H9 (cell line): ENCODE measurements at regions not wholly inside any gene's neighbourhood (a gene's known extent, or its start where the extent isn't known, plus 50 kb on each side); places are given as distances from the start of the nearest gene placed in this dataset.

ENCODE experiments used
- DNase-seq: peaks from one replicate; pipeline ENCODE4 v3.0.0-alpha.2; 2017
- H2AFZ ChIP-seq: one replicate; pipeline ENCODE4 v1.6.1; 2013; ENCODE audit warnings: mild to moderate bottlenecking, low read length, control low read depth, moderate library complexity
- H2AK5ac ChIP-seq: 2 replicates; pipeline ENCODE4 v1.6.1; 2013; ENCODE audit warnings: low read length, control low read depth, mixed read lengths; ENCODE audit not compliant: insufficient read length
- H2BK120ac ChIP-seq: one replicate; pipeline ENCODE4 v1.6.1; 2013; ENCODE audit warnings: low read depth, mild to moderate bottlenecking, low read length, control low read depth, inconsistent platforms; ENCODE audit not compliant: poor library complexity, severe bottlenecking
- H2BK12ac ChIP-seq: 2 replicates; pipeline ENCODE4 v1.6.1; 2013; ENCODE audit warnings: low read length, control low read depth, mixed read lengths, low read depth; ENCODE audit not compliant: insufficient read length
- H2BK15ac ChIP-seq: 2 replicates; pipeline ENCODE4 v1.6.1; 2013; ENCODE audit warnings: low read depth, low read length, control low read depth
- H2BK20ac ChIP-seq: one replicate; pipeline ENCODE4 v1.6.1; 2013; ENCODE audit warnings: low read depth, mild to moderate bottlenecking, low read length, control low read depth, inconsistent platforms; ENCODE audit not compliant: poor library complexity, severe bottlenecking
- H2BK5ac ChIP-seq: 2 replicates; pipeline ENCODE4 v1.6.1; 2013; ENCODE audit warnings: low read length, control low read depth, mixed read lengths; ENCODE audit not compliant: insufficient read length
- H3K14ac ChIP-seq: 2 replicates; pipeline ENCODE4 v1.6.1; 2013; ENCODE audit warnings: low read length, control low read depth; ENCODE audit not compliant: insufficient read depth
- H3K18ac ChIP-seq: 2 replicates; pipeline ENCODE4 v1.6.1; 2013; ENCODE audit warnings: low read depth, mild to moderate bottlenecking, mixed read lengths, low read length, control low read depth; ENCODE audit not compliant: insufficient read length
- H3K23ac ChIP-seq: 2 replicates; pipeline ENCODE4 v1.6.1; 2013; ENCODE audit warnings: low read length, control low read depth, mixed read lengths, low read depth; ENCODE audit not compliant: insufficient read length
- H3K23me2 ChIP-seq: 2 replicates; pipeline ENCODE4 v1.6.1; 2013; ENCODE audit warnings: low read depth, mild to moderate bottlenecking, mixed read lengths, low read length, control low read depth; ENCODE audit not compliant: insufficient read length, poor library complexity, severe bottlenecking
- H3K27ac ChIP-seq: 2 replicates; pipeline ENCODE4 v1.5.1; 2013; ENCODE audit warnings: low read length, control low read depth, mixed read lengths, low read depth; ENCODE audit not compliant: insufficient read length
- H3K27me3 ChIP-seq: 2 replicates; pipeline ENCODE4 v1.6.1; 2013; ENCODE audit warnings: low read length, control low read depth, inconsistent platforms; ENCODE audit not compliant: insufficient read depth
- H3K4ac ChIP-seq: 2 replicates; pipeline ENCODE4 v1.6.1; 2013; ENCODE audit warnings: low read depth, mild to moderate bottlenecking, control low read depth, inconsistent platforms, low read length, moderate library complexity
- H3K4me1 ChIP-seq: 2 replicates; pipeline ENCODE4 v1.6.1; 2013; ENCODE audit warnings: low read length, control low read depth, inconsistent platforms; ENCODE audit not compliant: insufficient read depth
- H3K4me2 ChIP-seq: 2 replicates; pipeline ENCODE4 v1.6.1; 2013; ENCODE audit warnings: low read length, control low read depth, mixed read lengths; ENCODE audit not compliant: insufficient read length, insufficient read depth
- H3K56ac ChIP-seq: 2 replicates; pipeline ENCODE4 v1.6.1; 2013; ENCODE audit warnings: low read depth, mild to moderate bottlenecking, mixed read lengths, low read length, control low read depth; ENCODE audit not compliant: insufficient read length
- H3K79me1 ChIP-seq: 2 replicates; pipeline ENCODE4 v1.6.1; 2013; ENCODE audit warnings: low read depth, mild to moderate bottlenecking, moderate library complexity, low read length, control low read depth, inconsistent platforms; ENCODE audit not compliant: insufficient read depth, poor library complexity, severe bottlenecking
- H3K79me2 ChIP-seq: 2 replicates; pipeline ENCODE4 v1.6.1; 2013; ENCODE audit warnings: low read length, control low read depth, inconsistent platforms; ENCODE audit not compliant: insufficient read depth
- H3K9ac ChIP-seq: 2 replicates; pipeline ENCODE4 v1.6.1; 2013; ENCODE audit warnings: low read length, control low read depth, mixed read lengths; ENCODE audit not compliant: insufficient read length; ENCODE audit errors: extremely low read depth
- H3K9me3 ChIP-seq: one replicate; pipeline ENCODE4 v1.6.1; 2013; ENCODE audit warnings: low read depth, low read length, inconsistent platforms; ENCODE audit not compliant: control insufficient read depth
- H3T11ph ChIP-seq: one replicate; pipeline ENCODE4 v1.6.1; 2013; ENCODE audit warnings: mild to moderate bottlenecking, low read length, control low read depth, inconsistent platforms
- H4K20me1 ChIP-seq: one replicate; pipeline ENCODE4 v1.6.1; 2013; ENCODE audit not compliant: control insufficient read depth, insufficient read length, insufficient read depth
- H4K5ac ChIP-seq: 2 replicates; pipeline ENCODE4 v1.6.1; 2013; ENCODE audit warnings: low read depth, mild to moderate bottlenecking, mixed read lengths, low read length, control low read depth; ENCODE audit not compliant: insufficient read length
- H4K8ac ChIP-seq: replicated peaks from 2 replicates; pipeline ENCODE4 v1.6.1; 2013; ENCODE audit warnings: low read length, control low read depth, mixed read lengths, low read depth; ENCODE audit not compliant: insufficient read length
- H4K91ac ChIP-seq: 2 replicates; pipeline ENCODE4 v1.6.1; 2013; ENCODE audit warnings: low read depth, mild to moderate bottlenecking, moderate library complexity, mixed read lengths, low read length, control low read depth; ENCODE audit not compliant: insufficient read length
- H3K27ac Mint-ChIP-seq, 3 experiments: 2 replicates in 2 of 3; 3 replicates in 1 of 3; pipeline ENCODE4 v1.8.0; 2020 to 2021; ENCODE audit warnings: mixed read lengths in 3 of 3, mild to moderate bottlenecking in 1 of 3, moderate library complexity in 1 of 3
- H3K27me3 Mint-ChIP-seq: 2 replicates; pipeline ENCODE4 v1.8.0; 2021; ENCODE audit warnings: low read depth, mild to moderate bottlenecking, moderate library complexity, mixed read lengths
- H3K36me3 Mint-ChIP-seq, 3 experiments: 2 replicates in 2 of 3; 3 replicates in 1 of 3; pipeline ENCODE4 v1.8.0; 2020 to 2021; ENCODE audit warnings: low read depth in 3 of 3, mixed read lengths in 3 of 3; ENCODE audit not compliant: insufficient read depth in 1 of 3
- H3K4me1 Mint-ChIP-seq, 2 experiments: 2 replicates each; pipeline ENCODE4 v1.8.0; 2020; ENCODE audit warnings: mixed read lengths in 2 of 2
- H3K4me3 Mint-ChIP-seq, 2 experiments: 2 replicates in 1 of 2; 3 replicates in 1 of 2; pipeline ENCODE4 v1.8.0; 2020 to 2021; ENCODE audit warnings: mild to moderate bottlenecking in 2 of 2, mixed read lengths in 2 of 2, moderate library complexity in 1 of 2
- H3K9me3 Mint-ChIP-seq, 2 experiments: 2 replicates in 1 of 2; 3 replicates in 1 of 2; pipeline ENCODE4 v1.8.0; 2020; ENCODE audit warnings: mild to moderate bottlenecking in 2 of 2, mixed read lengths in 2 of 2, moderate library complexity in 1 of 2
- CTCF ChIP-seq: fragments of 200-600 bp; sonication (generic); conservative IDR thresholded peaks from 3 replicates; pipeline ENCODE4 v1.8.0; 2021; ENCODE audit warnings: antibody characterized with exemption, mild to moderate bottlenecking
- WGBS: extraction: QIAGEN DNeasy Blood & Tissue Kit; methylation state at CpG from one replicate; pipeline ENCODE4 v1.1.7; 2013; ENCODE audit warnings: missing lambda C conversion rate, low lambda C conversion rate, mixed read lengths; ENCODE audit not compliant: insufficient read length; ENCODE audit errors: extremely low coverage; 5-methylcytosine and 5-hydroxymethylcytosine counted together

GRCh38 chr7:68200051-68200670, 1203.5 kb downstream of the TYW1 start:
- Histone ChIP-seq H4K20me1 (no peaks in the 10 kb centered on the region), H3K79me1 (no peaks in the 10 kb centered on the region), H2AFZ (no peak overlapping the region), H3K9ac (no peak overlapping the region), H3K27me3 (no peaks in the 10 kb centered on the region), H4K8ac (no peak overlapping the region), H3K27ac (no peak overlapping the region), H3K4me2 (no peak overlapping the region), H3K9me3 (no peaks in the 10 kb centered on the region), H3K23ac (no peak overlapping the region), H3K18ac (no peak overlapping the region), H2AK5ac (no peak overlapping the region), H3K23me2 (no peaks in the 10 kb centered on the region), H3K4ac (no peak overlapping the region), H3K79me2 (no peaks in the 10 kb centered on the region), H3K56ac (no peak overlapping the region), H3T11ph (no peak overlapping the region), H4K5ac (no peak overlapping the region), H3K14ac (no peak overlapping the region), H2BK15ac (no peak overlapping the region), H3K4me1 (no peaks in the 10 kb centered on the region), H2BK5ac (no peak overlapping the region), H2BK20ac (no peak overlapping the region), H4K91ac (no peak overlapping the region), H2BK120ac (no peak overlapping the region), H2BK12ac (no peak overlapping the region)
- Mint-ChIP-seq H3K9me3 (peaks cover 0 to 9% of the 10 kb centered on the region in 2 experiments; a peak in 4 of 5 replicates), H3K27me3 (peaks cover 4% of the 10 kb centered on the region; the same call in 1 of the 2 replicates), H3K36me3 (peaks cover 0 to 4% (median 3%) of the 10 kb centered on the region in 3 experiments; a peak in 4 of 7 replicates), H3K4me3 (no peak overlapping the region), H3K4me1 (peaks cover 10 to 15% of the 10 kb centered on the region in 2 experiments), H3K27ac (no peak overlapping the region)
- no peak for TF ChIP-seq CTCF
- no peak for DNase-seq
- WGBS, result no CpG with 5 or more reads among the region's 12 CpGs
